GM12878 (cell line): ENCODE measurements at regions not wholly inside any gene's neighbourhood (a gene's known extent, or its start where the extent isn't known, plus 50 kb on each side); places are given as distances from the start of the nearest gene placed in this dataset.

Experiments used
- ATAC-seq: fragments of 200-7000 bp; cut with Tn5 transposase; 3 replicates; pipeline ENCODE4 v1.9.1; 2020; ENCODE audit warnings: mild to moderate bottlenecking, moderate library complexity
- BruUV-seq: library from RNA; stranded (reverse); fragments of 400-500 nt; replicated peaks from 2 replicates; lab custom pipeline; 2021; lab: Mats Ljungman, UMichigan
- CTCF ChIA-PET: fragments of 300-600 bp; sonication (Branson Sonifier 250); formaldehyde crosslinking; extraction: SDS; loops from one replicate; lab custom pipeline; 2021; ENCODE audit warnings: inconsistent platforms; lab: Yijun Ruan, JAX
- POLR2A ChIA-PET: fragments of 350-600 bp; formaldehyde crosslinking; extraction: SDS; loops from one replicate; lab custom pipeline; 2021; ENCODE audit warnings: inconsistent platforms; lab: Charles Lee
- RAD21 ChIA-PET: fragments of 300-600 bp; sonication (Branson Sonifier 250); formaldehyde crosslinking; loops from one replicate; lab custom pipeline; 2023; ENCODE audit warnings: antibody characterized with exemption; ENCODE audit not compliant: unreplicated experiment; lab: Charles Lee
- SMC1A ChIA-PET: fragments of 300-600 bp; sonication (Branson Sonifier 250); formaldehyde crosslinking; loops from one replicate; lab custom pipeline; 2023; ENCODE audit not compliant: unreplicated experiment, uncharacterized antibody; lab: Charles Lee
- DNase-seq: peaks from one replicate; pipeline ENCODE4 v3.0.0-alpha.2; 2011; ENCODE audit warnings: low read depth, low spot score
- FAIRE-seq: peaks from 3 replicates; lab custom pipeline; 2011; peaks lifted over from hg19 to GRCh38; lab: Jason Lieb, UNC
- H2AFZ ChIP-seq: 2 replicates; pipeline ENCODE4 v1.6.0; 2011; ENCODE audit warnings: low read depth, low read length, control low read depth; ENCODE audit not compliant: control insufficient read depth
- H3K27ac ChIP-seq: 2 replicates; pipeline ENCODE4 v1.5.1; 2011; ENCODE audit warnings: control low read depth; ENCODE audit not compliant: control insufficient read depth, insufficient read depth
- H3K27me3 ChIP-seq, 2 experiments: replicated peaks in 1 of 2; 2 replicates each; pipeline versions ENCODE4 v1.6.0 to v1.6.1; 2011; ENCODE audit warnings: low read length in 1 of 2; ENCODE audit not compliant: control insufficient read depth in 2 of 2, insufficient read depth in 2 of 2
- H3K36me3 ChIP-seq, 2 experiments: 2 replicates each; pipeline ENCODE4 v1.5.1; 2011; ENCODE audit warnings: low read length in 1 of 2; ENCODE audit not compliant: control insufficient read depth in 2 of 2, insufficient read depth in 2 of 2
- H3K4me1 ChIP-seq: 2 replicates; pipeline ENCODE4 v1.6.1; 2011; ENCODE audit warnings: mild to moderate bottlenecking, low read length, moderate library complexity, mixed read lengths; ENCODE audit not compliant: control insufficient read depth, insufficient read depth
- H3K4me2 ChIP-seq: 2 replicates; pipeline ENCODE4 v1.6.0; 2011; ENCODE audit warnings: control low read depth; ENCODE audit not compliant: control insufficient read depth, insufficient read depth
- H3K4me3 ChIP-seq: fragments of 200-600 bp; sonication (generic); 2 replicates; pipeline ENCODE4 v1.5.1; 2016
- H3K79me2 ChIP-seq: 2 replicates; pipeline ENCODE4 v1.6.0; 2011; ENCODE audit warnings: low read length; ENCODE audit not compliant: control insufficient read depth, insufficient read depth
- H3K9ac ChIP-seq: 2 replicates; pipeline ENCODE4 v1.8.0; 2011; ENCODE audit warnings: low read length, control low read depth, mixed read lengths; ENCODE audit not compliant: control insufficient read depth, insufficient read depth
- H3K9me3 ChIP-seq: replicated peaks from 3 replicates; pipeline ENCODE4 v1.5.1; 2011; ENCODE audit warnings: mild to moderate bottlenecking, low read length; ENCODE audit not compliant: control insufficient read depth, insufficient read depth
- H4K20me1 ChIP-seq: 2 replicates; pipeline ENCODE4 v1.6.0; 2011; ENCODE audit not compliant: control insufficient read depth, insufficient read depth
- BRCA1 ChIP-seq: IDR thresholded peaks from 2 replicates; pipeline ENCODE4 v1.6.1; 2011; ENCODE audit warnings: low read depth, low read length, improper control_type of control experiment
- CBFB ChIP-seq: IDR thresholded peaks from 2 replicates; pipeline ENCODE4 v1.6.1; 2016; ENCODE audit warnings: antibody characterized with exemption, low read depth
- CEBPB ChIP-seq, 2 experiments: fragments of 150-350 bp in 1 of 2; IDR thresholded peaks; 2 replicates each; pipeline ENCODE4 v1.6.1; 2012 to 2014; ENCODE audit warnings: low read depth in 2 of 2, low read length in 2 of 2, borderline replicate concordance in 1 of 2, inconsistent platforms in 1 of 2
- E2F4 ChIP-seq: IDR thresholded peaks from 2 replicates; pipeline ENCODE4 v1.6.1; 2012; ENCODE audit warnings: low read depth, low read length, improper control_type of control experiment
- FOXM1 ChIP-seq: IDR thresholded peaks from 2 replicates; pipeline ENCODE4 v1.6.1; 2012; ENCODE audit warnings: low read depth, mild to moderate bottlenecking, inconsistent platforms, low read length, moderate library complexity
- HDAC6 ChIP-seq: fragments of 200-600 bp; sonication (generic); IDR thresholded peaks from one replicate; pipeline ENCODE4 v1.8.0; 2017; ENCODE audit warnings: antibody characterized with exemption; ENCODE audit not compliant: unreplicated experiment
- IKZF2 ChIP-seq, 2 experiments: fragments of 450-650 bp; IDR thresholded peaks; 2 replicates each; pipeline ENCODE4 v1.6.1; 2017; ENCODE audit warnings: mild to moderate bottlenecking in 2 of 2, moderate library complexity in 2 of 2
- IRF5 ChIP-seq: fragments of 450-650 bp; IDR thresholded peaks from 2 replicates; pipeline ENCODE4 v1.6.1; 2017; ENCODE audit warnings: borderline replicate concordance
- NFXL1 ChIP-seq: fragments of 450-650 bp; IDR thresholded peaks from 2 replicates; pipeline ENCODE4 v1.6.1; 2017; ENCODE audit warnings: antibody characterized with exemption, mild to moderate bottlenecking, borderline replicate concordance
- PAX8 ChIP-seq: fragments of 450-650 bp; IDR thresholded peaks from 2 replicates; pipeline ENCODE4 v1.6.1; 2017; ENCODE audit warnings: mild to moderate bottlenecking, moderate library complexity
- RAD21 ChIP-seq: IDR thresholded peaks from 2 replicates; pipeline ENCODE4 v1.6.1; 2011; ENCODE audit warnings: mild to moderate bottlenecking, low read depth, low read length, moderate library complexity; ENCODE audit not compliant: insufficient read depth
- SIN3A ChIP-seq: IDR thresholded peaks from 2 replicates; pipeline ENCODE4 v1.6.1; 2012; ENCODE audit warnings: low read depth, low read length, improper control_type of control experiment
- SIX5 ChIP-seq: IDR thresholded peaks from 2 replicates; pipeline ENCODE4 v1.6.1; 2011; ENCODE audit warnings: mild to moderate bottlenecking, low read depth, low read length, moderate library complexity; ENCODE audit not compliant: severe bottlenecking
- SREBF2 ChIP-seq: IDR thresholded peaks from 2 replicates; pipeline ENCODE4 v1.6.1; 2012; ENCODE audit warnings: mild to moderate bottlenecking, low read length
- SUZ12 ChIP-seq: fragments of 200-600 bp; sonication (generic); IDR thresholded peaks from one replicate; pipeline ENCODE4 v1.6.1; 2018; ENCODE audit warnings: antibody characterized with exemption, mild to moderate bottlenecking; ENCODE audit not compliant: unreplicated experiment
- TARDBP ChIP-seq: IDR thresholded peaks from 2 replicates; pipeline ENCODE4 v1.6.1; 2016; ENCODE audit warnings: borderline replicate concordance
- ZBED1 ChIP-seq: IDR thresholded peaks from 2 replicates; pipeline ENCODE4 v1.6.1; 2016; ENCODE audit warnings: borderline replicate concordance
- ZNF274 ChIP-seq: IDR thresholded peaks from one replicate; pipeline ENCODE4 v1.8.0; 2011; ENCODE audit not compliant: insufficient read length, insufficient read depth
- ZNF384 ChIP-seq: IDR thresholded peaks from 2 replicates; pipeline ENCODE4 v1.6.1; 2012; ENCODE audit warnings: low read depth, mild to moderate bottlenecking, low read length, improper control_type of control experiment, borderline replicate concordance
- in situ Hi-C: fragments of 300-500 bp; cut with MboI; formaldehyde crosslinking; loops from 9 replicates; pipeline ENCODE4 v1.14.3; 2018; ENCODE audit warnings: mixed read lengths
- intact Hi-C: fragments of 100-400 bp; cut with micrococcal nuclease; formaldehyde crosslinking; loops from one replicate; pipeline ENCODE4 v1.14.2; 2022; ENCODE audit not compliant: unreplicated experiment
- TF ChIP-seq, protein P1 (sequence below): fragments of 450-650 bp; IDR thresholded peaks from 2 replicates; pipeline ENCODE4 v1.6.1; 2017; ENCODE audit warnings: low read depth, mild to moderate bottlenecking, moderate library complexity

DNA sequence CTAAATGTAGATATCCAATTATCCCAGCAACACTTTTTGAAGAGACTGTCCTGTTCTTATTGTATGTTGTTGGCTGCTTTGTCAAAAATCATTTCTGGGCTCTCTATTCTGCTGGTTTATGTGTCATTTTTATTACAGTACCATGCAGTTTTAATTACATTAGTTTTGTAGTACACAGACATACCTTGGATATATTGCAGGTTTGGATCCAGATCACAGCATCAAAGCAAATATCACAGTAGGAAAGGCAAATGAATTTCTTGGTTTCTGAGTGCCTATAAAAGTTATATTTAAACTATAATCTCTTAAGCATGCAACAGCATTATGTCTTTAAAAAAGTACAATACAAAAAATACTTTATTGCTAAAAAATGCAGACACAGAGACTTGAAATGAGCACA, 564.2 kb upstream of the MIR17HG start:
- H3K27me3 ChIP-seq = no peaks in the 10 kb centered on the region
- no peaks in the 10 kb centered on the region for H3K4me1 ChIP-seq
- no peaks in the 10 kb centered on the region for H4K20me1 ChIP-seq
- intact Hi-C loops = no loop called here
- FAIRE-seq = no peak
- RAD21 ChIA-PET = no interaction called here
- BruUV-seq = no TSS peak
- no peaks in the 10 kb centered on the region for H3K9me3 ChIP-seq
- no peaks in the 10 kb centered on the region for H3K79me2 ChIP-seq
- SMC1A ChIA-PET = no interaction called here
- H2AFZ ChIP-seq = no peak overlapping the region
- H3K36me3 ChIP-seq = no peaks in the 10 kb centered on the region
- H3K9ac ChIP-seq = no peak overlapping the region
- no peak for DNase-seq
- H3K4me2 ChIP-seq = no peak overlapping the region
- no peak for TF ChIP-seq SIX5
- no peak for TF ChIP-seq SIN3A
- no peak for TF ChIP-seq ZNF384
- no peak for TF ChIP-seq ZNF274
- no peak for TF ChIP-seq SUZ12
- no peak for TF ChIP-seq BRCA1
- TF ChIP-seq, protein P1, sequence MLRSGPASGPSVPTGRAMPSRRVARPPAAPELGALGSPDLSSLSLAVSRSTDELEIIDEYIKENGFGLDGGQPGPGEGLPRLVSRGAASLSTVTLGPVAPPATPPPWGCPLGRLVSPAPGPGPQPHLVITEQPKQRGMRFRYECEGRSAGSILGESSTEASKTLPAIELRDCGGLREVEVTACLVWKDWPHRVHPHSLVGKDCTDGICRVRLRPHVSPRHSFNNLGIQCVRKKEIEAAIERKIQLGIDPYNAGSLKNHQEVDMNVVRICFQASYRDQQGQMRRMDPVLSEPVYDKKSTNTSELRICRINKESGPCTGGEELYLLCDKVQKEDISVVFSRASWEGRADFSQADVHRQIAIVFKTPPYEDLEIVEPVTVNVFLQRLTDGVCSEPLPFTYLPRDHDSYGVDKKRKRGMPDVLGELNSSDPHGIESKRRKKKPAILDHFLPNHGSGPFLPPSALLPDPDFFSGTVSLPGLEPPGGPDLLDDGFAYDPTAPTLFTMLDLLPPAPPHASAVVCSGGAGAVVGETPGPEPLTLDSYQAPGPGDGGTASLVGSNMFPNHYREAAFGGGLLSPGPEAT = no peak
- no peak for TF ChIP-seq ZBED1
- no peak for TF ChIP-seq CEBPB (IDR thresholded peaks at IDR 0.05; ENCODE audit: borderline replicate concordance in 1 of 2, low read depth in 2 of 2, low read length in 2 of 2)
- no peak for TF ChIP-seq SREBF2
- TF ChIP-seq PAX8 = no peak
- TF ChIP-seq NFXL1 = no peak
- TF ChIP-seq IRF5 = no peak
- TF ChIP-seq FOXM1 = no peak
- TF ChIP-seq HDAC6 = no peak
- no peak for TF ChIP-seq TARDBP
- no peak for TF ChIP-seq CBFB
- TF ChIP-seq E2F4 = no peak
- no peak for TF ChIP-seq RAD21
- no peak for TF ChIP-seq IKZF2 (IDR thresholded peaks at IDR 0.05)
- TF ChIP-seq, all 136 proteins: peak for 0
- no peak overlapping the region for H3K27ac ChIP-seq
- ATAC-seq = no peak
- in situ Hi-C loops = no loop called here
- CTCF ChIA-PET = no interaction called here
- POLR2A ChIA-PET = no interaction called here
- no peak overlapping the region for H3K4me3 ChIP-seq
